CD14-positive monocyte (primary cell): ENCODE measurements at regions not wholly inside any gene's neighbourhood (a gene's known extent, or its start where the extent isn't known, plus 50 kb on each side); places are given as distances from the start of the nearest gene placed in this dataset.

Experiments used
- DNase-seq, 3 donors: peaks; one replicate each; pipeline ENCODE4 v3.0.0-alpha.2; 2011 to 2022
- H2AFZ ChIP-seq: 2 replicates; pipeline ENCODE4 v1.6.0; 2012; ENCODE audit warnings: mild to moderate bottlenecking, low read depth, low read length, inconsistent platforms; ENCODE audit not compliant: insufficient read depth, poor library complexity, severe bottlenecking
- H3K27ac ChIP-seq, 2 donors: 1 replicate in 1 of 2; 2 replicates in 1 of 2; pipeline ENCODE4 v1.5.1; 2012 to 2013; ENCODE audit warnings: low read length in 2 of 2, control low read depth in 1 of 2, inconsistent platforms in 1 of 2, low read depth in 1 of 2, mild to moderate bottlenecking in 1 of 2
- H3K27me3 ChIP-seq, 2 donors: one replicate each; pipeline versions ENCODE4 v1.6.0 to v1.6.1; 2011 to 2013; ENCODE audit warnings: low read length in 2 of 2; ENCODE audit not compliant: control insufficient read depth in 2 of 2, insufficient read depth in 2 of 2
- H3K36me3 ChIP-seq, 2 donors: replicated peaks in 1 of 2; 1 replicate in 1 of 2; 2 replicates in 1 of 2; pipeline versions ENCODE4 v1.5.1 to v1.6.1; 2012 to 2013; ENCODE audit warnings: low read length in 2 of 2, control low read depth in 1 of 2, inconsistent platforms in 1 of 2, mild to moderate bottlenecking in 1 of 2; ENCODE audit not compliant: insufficient read depth in 2 of 2, control insufficient read depth in 1 of 2
- H3K4me1 ChIP-seq, 2 donors: 1 replicate in 1 of 2; 2 replicates in 1 of 2; pipeline versions ENCODE4 v1.5.1 to v1.6.1; 2012 to 2013; ENCODE audit warnings: low read length in 2 of 2, control low read depth in 1 of 2, inconsistent platforms in 1 of 2, mild to moderate bottlenecking in 1 of 2, moderate library complexity in 1 of 2; ENCODE audit not compliant: insufficient read depth in 2 of 2, control insufficient read depth in 1 of 2
- H3K4me2 ChIP-seq: replicated peaks from 2 replicates; pipeline ENCODE3; 2012; ENCODE audit warnings: low read length, moderate library complexity, mild to moderate bottlenecking; ENCODE audit not compliant: poor library complexity, severe bottlenecking; ENCODE audit errors: extremely low read depth
- H3K4me3 ChIP-seq, 3 experiments: fragments of 200-600 bp in 1 of 3; sonication (generic) in 1 of 3; replicated peaks in 1 of 3; 1 replicate in 2 of 3; 2 replicates in 1 of 3; pipeline ENCODE4 v1.5.1; 2011 to 2013; ENCODE audit warnings: low read length in 3 of 3, mild to moderate bottlenecking in 3 of 3, control low read depth in 2 of 3, low read depth in 2 of 3, inconsistent platforms in 1 of 3, moderate library complexity in 1 of 3
- H3K79me2 ChIP-seq: 2 replicates; pipeline ENCODE4 v1.6.0; 2012; ENCODE audit warnings: mild to moderate bottlenecking, control low read depth, inconsistent platforms, low read length, moderate library complexity; ENCODE audit not compliant: insufficient read depth
- H3K9ac ChIP-seq: 2 replicates; pipeline ENCODE4 v1.6.0; 2017; ENCODE audit warnings: low read length, mild to moderate bottlenecking; ENCODE audit not compliant: insufficient read depth, poor library complexity, severe bottlenecking
- H3K9me3 ChIP-seq, 2 donors: replicated peaks in 1 of 2; 1 replicate in 1 of 2; 2 replicates in 1 of 2; pipeline versions ENCODE4 v1.5.1 to v1.6.1; 2012 to 2013; ENCODE audit warnings: low read length in 2 of 2, control low read depth in 1 of 2; ENCODE audit not compliant: control insufficient read depth in 1 of 2, insufficient read depth in 1 of 2
- H4K20me1 ChIP-seq: 2 replicates; pipeline ENCODE4 v1.6.0; 2012; ENCODE audit warnings: mild to moderate bottlenecking, low read length, control low read depth, moderate library complexity; ENCODE audit not compliant: insufficient read depth
- H3K27ac Mint-ChIP-seq, 7 donors: one replicate each; pipeline ENCODE4 v1.8.0; 2020; ENCODE audit warnings: mild to moderate bottlenecking in 7 of 7, mixed read lengths in 7 of 7, moderate library complexity in 6 of 7, inconsistent platforms in 2 of 7
- H3K27me3 Mint-ChIP-seq, 3 donors: one replicate each; pipeline ENCODE4 v1.8.0; 2021 to 2022; ENCODE audit warnings: low read depth in 3 of 3, mild to moderate bottlenecking in 3 of 3, mixed read lengths in 3 of 3, moderate library complexity in 3 of 3, inconsistent platforms in 1 of 3
- H3K36me3 Mint-ChIP-seq, 2 donors: one replicate each; pipeline ENCODE4 v1.8.0; 2020; ENCODE audit warnings: mixed read lengths in 2 of 2, inconsistent platforms in 1 of 2, mild to moderate bottlenecking in 1 of 2
- H3K4me1 Mint-ChIP-seq: one replicate; pipeline ENCODE4 v1.8.0; 2020; ENCODE audit warnings: mild to moderate bottlenecking, mixed read lengths
- H3K4me3 Mint-ChIP-seq, 2 donors: one replicate each; pipeline ENCODE4 v1.8.0; 2020; ENCODE audit warnings: mild to moderate bottlenecking in 2 of 2, mixed read lengths in 2 of 2, moderate library complexity in 1 of 2
- H3K9me3 Mint-ChIP-seq, 7 donors: one replicate each; pipeline ENCODE4 v1.8.0; 2020 to 2022; ENCODE audit warnings: mixed read lengths in 7 of 7, mild to moderate bottlenecking in 6 of 7, moderate library complexity in 6 of 7, inconsistent platforms in 2 of 7
- CTCF ChIP-seq: fragments of 200-600 bp; IDR thresholded peaks from one replicate; pipeline ENCODE4 v1.8.0; 2022; ENCODE audit warnings: antibody characterized with exemption, mild to moderate bottlenecking
- WGBS: methylation state at CpG from one replicate; pipeline ENCODE4 v1.1.5; 2013; ENCODE audit warnings: missing lambda C conversion rate; ENCODE audit not compliant: insufficient coverage; 5-methylcytosine and 5-hydroxymethylcytosine counted together
- intact Hi-C, 2 donors: fragments of 100-400 bp; cut with micrococcal nuclease; formaldehyde crosslinking; loops; one replicate each; pipeline versions ENCODE4 v1.15.0 to v1.15.1; 2023

GRCh38 chr18:3333721-3334386 is 71.9 kb downstream of the MYL12B start:
- Histone ChIP-seq H3K9me3 (no peaks in the 10 kb centered on the region), H3K4me2 (no peak overlapping the region), H3K27ac (no peak overlapping the region), H3K4me3 (no peak overlapping the region), H3K79me2 (no peaks in the 10 kb centered on the region), H3K27me3 (no peaks in the 10 kb centered on the region), H4K20me1 (no peaks in the 10 kb centered on the region), H3K4me1 (no peaks in the 10 kb centered on the region), H3K9ac (no peak overlapping the region), H3K36me3 (no peaks in the 10 kb centered on the region), H2AFZ (no peak overlapping the region)
- no peak for TF ChIP-seq CTCF
- DNase-seq = no peak
- Mint-ChIP-seq H3K4me3 (no peak overlapping the region), H3K4me1 (no peaks in the 10 kb centered on the region), H3K36me3 (no peaks in the 10 kb centered on the region), H3K27me3 (peaks cover 0 to 4% (median 2%) of the 10 kb centered on the region in 3 donors), H3K9me3 (peaks cover 0 to 3% (median 0%) of the 10 kb centered on the region in 7 donors), H3K27ac (no peak overlapping the region)
- intact Hi-C loops = no loop called here
- 100% methylated on average over 1 of the region's 4 CpGs for WGBS

- Histone ChIP-seq H3K4me3 (no peak overlapping the region), H3K4me2 (no peak overlapping the region), H3K27me3 (no peaks in the 10 kb centered on the region), H4K20me1 (no peaks in the 10 kb centered on the region), H3K79me2 (no peaks in the 10 kb centered on the region), H3K27ac (peak overlapping the region in 1 of 2 donors; percentile 34), H3K9ac (no peak overlapping the region), H3K4me1 (no peaks in the 10 kb centered on the region), H3K9me3 (peaks cover 0 to 2% of the 10 kb centered on the region in 2 donors), H3K36me3 (no peaks in the 10 kb centered on the region), H2AFZ (no peak overlapping the region)
- Mint-ChIP-seq H3K27ac (peak overlapping the region; percentile 1 to 73 (median 47)), H3K9me3 (peaks cover 0 to 6% (median 0%) of the 10 kb centered on the region in 7 donors), H3K4me3 (no peak overlapping the region), H3K27me3 (peaks cover 0 to 3% (median 0%) of the 10 kb centered on the region in 3 donors), H3K36me3 (no peaks in the 10 kb centered on the region), H3K4me1 (peaks cover 7% of the 10 kb centered on the region)
- peak; percentile 52 to 80 (median 58) for DNase-seq
- no peak for TF ChIP-seq CTCF
- WGBS = 88% methylated on average over 1 of the region's 6 CpGs
- intact Hi-C loops = no loop called here
Measured at GRCh38 chr18:3340015-3340681, 78.2 kb downstream of the MYL12B start.
